ENCODE measurements at regions not wholly inside any gene's neighbourhood (a gene's known extent, or its start where the extent isn't known, plus 50 kb on each side); places are given as distances from the start of the nearest gene placed in this dataset.

DNA sequence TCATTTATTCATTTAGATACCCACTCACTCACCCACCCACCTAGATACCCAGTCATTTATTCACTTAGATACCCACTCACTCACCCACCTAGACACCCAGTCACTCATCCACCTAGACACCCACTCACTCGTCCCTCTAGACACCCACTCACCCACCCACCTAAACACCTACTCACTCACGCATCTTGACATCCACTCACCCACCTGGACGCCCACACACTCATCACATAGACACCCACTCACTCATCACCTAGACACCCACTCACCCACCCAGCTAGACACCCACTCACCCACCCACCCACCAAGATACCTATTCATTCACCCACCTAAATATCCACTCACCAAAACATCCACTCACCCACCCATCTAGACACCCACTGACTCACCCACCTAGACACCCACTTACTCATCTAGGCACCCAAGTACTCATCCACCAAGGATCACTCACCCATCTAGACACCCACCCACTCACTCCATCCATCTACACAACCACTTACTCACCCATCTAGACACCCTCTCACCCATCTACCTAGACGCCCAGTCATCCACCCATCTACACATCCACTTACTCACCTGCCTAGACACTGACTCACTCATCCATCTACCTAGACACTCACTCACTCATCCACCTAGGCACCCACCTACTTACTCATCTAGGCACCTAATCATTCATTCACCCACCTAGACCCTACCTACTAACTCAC lies 723.7 kb upstream of the RAB6C start:
- no peak for DNase-seq

DNA sequence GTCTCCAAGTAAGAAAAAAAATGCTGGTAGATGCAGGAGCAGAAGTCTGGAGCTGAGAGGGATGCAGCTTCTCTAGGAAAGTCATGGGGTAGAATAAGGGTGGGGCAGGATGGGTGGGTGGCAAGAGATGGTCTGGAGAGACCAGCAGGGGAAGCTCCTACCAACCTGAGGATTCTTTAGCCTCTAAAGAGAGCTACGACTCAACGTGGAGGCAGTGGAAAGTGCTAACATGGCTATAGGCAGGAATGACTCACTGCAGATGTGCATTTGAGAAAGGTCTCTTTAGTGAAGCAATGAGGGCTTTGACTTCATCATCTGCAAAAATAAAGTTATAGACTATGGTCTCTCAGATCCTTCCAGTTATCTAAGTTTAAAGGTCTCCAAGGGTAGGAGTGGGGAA lies 722.8 kb upstream of the RAB6C start:
- no peak for DNase-seq

- no peak for DNase-seq
These were observed 716.5 kb upstream of the RAB6C start for GRCh38 chr2:129262934-129263333.

- no peak for DNase-seq
These were observed 715.5 kb upstream of the RAB6C start for GRCh38 chr2:129263939-129264338.

DNA sequence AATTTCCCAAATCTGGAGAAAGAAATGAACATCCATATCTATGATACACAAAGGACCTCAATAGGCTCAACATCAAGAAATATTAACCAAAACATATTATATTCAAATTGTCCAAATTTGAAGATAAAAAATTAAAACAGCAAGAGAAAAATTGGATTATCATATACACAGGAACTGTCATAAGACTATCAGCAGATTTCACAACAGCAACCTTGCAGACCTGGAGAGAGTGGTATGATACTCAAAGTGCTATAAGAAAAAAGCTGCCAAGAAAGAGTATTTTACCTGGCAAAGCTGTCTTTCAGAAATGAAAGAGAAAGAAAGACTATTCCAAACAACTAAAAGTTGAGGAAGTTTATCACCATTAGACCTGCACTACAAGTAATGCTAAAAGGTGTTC lies 711.9 kb upstream of the RAB6C start:
- DNase-seq, result no peak

DNA sequence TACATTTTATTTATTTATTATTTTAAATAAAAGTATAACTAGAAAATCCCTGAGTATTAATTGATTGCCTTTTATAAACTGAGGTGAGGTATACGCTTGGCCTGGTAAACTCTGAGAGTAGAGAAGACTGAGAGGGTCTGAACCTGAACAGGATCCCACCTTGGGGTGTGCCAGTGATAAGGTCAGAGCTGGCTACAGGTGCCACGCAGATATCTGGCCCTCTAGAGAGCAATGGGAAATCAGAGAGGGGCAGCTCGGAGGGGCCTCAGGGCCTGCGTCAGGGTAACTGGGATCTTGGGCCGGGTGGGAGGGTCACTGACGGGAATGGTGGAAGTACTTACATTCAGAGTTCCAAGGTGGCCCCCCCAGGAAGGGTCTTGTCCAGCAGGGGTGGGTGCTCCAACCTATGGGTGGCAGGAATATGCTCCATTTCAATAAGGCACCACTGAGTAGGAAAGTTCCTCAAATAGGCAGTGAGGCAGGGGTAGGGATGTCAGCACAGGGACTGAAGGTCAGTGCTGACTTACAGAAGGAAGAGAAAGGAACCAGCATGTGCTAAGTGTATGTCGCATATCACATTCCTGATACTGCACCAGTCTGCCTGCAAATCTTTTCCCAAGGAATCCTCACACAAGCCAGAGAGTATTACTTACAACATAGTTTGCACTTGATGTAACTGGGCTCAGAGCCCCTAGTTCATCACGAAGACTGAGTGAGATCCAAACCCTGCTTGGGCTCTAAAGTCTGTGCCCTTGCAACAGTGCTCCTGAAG lies 706.0 kb upstream of the RAB6C start:
- no peak for DNase-seq

GRCh38 chr2:129274038-129274415 lies 705.4 kb upstream of the RAB6C start:
- DNase-seq, result no peak

DNA sequence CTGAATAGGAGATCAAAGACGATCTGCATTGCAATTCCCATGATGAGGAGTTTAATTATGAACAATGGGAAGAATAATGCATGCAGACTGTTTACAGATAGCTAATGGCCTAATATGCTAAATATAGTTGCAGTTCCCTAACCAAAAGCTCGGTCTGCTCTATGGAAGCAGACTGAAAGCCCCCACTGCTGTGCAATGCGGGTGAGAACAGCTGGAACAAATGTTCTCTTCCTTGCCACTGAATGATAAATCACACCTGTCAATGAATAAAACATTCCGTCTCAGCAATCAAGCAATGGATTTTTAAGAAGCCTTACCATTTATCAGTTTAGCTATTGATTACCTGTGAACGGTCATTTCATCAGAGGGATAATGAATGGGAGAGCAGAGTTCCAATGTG lies 704.5 kb upstream of the RAB6C start:
- no peak for DNase-seq

- DNase-seq, result no peak
These were observed 703.8 kb upstream of the RAB6C start for GRCh38 chr2:129275706-129276105.

DNA sequence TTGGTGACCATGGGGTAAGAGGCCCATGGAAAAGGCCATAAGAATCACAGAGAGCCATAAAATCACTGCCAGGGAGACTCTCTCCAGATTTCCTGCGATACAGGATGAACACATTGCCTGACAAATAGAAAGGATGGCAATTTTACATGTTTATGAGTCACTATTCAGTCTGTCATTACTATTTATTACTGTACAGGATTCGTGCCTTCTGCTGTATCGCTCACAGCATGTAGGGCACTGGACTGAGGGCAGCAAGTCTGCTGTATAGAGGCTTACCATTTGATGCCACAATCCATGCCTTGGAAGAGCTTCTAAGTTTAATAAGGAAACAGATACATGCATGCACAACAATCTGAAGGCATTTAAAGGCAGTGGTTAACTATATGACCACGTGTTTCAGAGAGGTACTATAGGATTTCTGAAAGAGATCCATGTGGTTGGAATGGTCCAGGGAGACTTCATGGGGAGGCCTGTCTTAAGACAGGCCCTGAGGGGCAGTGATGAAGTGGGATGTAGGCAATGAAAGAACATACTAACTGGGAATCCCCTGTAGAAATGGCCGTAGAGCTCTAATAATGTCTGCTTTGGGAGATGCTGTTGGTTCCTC lies 702.4 kb upstream of the RAB6C start:
- no peak for DNase-seq

GRCh38 chr2:129277585-129277981 lies 701.9 kb upstream of the RAB6C start:
- DNase-seq, result no peak

- no peak for DNase-seq
These were observed 697.5 kb upstream of the RAB6C start for GRCh38 chr2:129281791-129282530.

DNA sequence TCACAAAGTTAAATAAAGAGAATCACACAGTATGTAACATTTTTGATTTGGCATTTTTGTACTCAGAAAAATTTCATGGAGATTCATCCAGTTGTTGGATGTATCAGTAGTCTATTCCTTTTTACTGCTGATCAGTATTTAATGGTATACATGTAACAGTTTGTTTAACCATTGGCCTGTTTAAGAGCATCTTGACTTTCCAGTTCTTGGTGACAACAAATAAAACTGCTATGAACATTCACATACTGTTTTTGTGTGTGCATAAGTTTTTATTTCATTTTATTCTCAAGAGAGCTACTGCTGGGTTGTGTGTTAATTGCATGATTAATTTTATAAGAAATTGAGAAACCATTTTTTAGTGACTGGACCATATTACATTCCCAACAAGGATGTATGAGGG lies 694.5 kb upstream of the RAB6C start:
- DNase-seq, result no peak

DNA sequence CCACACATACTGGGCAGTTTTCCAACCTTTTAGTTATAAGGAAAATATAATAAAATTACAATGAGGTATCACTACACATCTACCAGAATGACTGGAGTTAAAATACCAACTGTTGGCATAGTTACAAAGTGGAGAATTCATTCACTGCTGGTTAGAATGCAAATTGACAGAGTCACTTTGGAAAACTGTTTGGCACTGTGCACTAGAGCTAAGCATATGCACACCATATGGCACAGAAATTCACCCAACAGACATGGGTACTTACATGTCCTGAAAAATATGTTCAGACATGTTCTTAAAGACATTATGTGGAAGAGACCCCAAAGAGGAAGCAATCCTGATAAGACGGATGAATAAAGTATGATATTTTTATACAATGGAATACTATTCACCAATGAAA lies 686.1 kb upstream of the RAB6C start:
- no peak for DNase-seq

DNA sequence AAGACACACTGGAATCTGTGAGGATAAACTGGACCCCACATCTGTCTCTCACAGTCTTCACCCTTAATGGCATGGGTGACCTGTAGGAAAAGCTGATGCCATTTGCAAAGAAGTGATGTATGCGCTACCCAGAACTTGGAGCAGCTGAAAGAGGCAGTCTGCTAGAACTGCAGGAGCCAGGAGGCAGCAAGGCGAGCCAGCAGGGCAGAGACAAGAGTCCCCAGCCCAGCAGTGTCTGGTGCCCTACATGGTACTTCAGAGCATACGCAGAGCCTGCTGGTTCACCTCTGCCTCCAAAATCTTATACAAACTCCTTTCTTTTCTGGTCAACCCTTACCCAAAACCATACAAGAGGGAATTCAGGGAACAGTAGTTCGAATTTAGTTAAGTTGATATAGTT lies 683.1 kb upstream of the RAB6C start:
- no peak for DNase-seq

GRCh38 chr2:129296806-129297205 lies 682.7 kb upstream of the RAB6C start:
- DNase-seq, result no peak

DNA sequence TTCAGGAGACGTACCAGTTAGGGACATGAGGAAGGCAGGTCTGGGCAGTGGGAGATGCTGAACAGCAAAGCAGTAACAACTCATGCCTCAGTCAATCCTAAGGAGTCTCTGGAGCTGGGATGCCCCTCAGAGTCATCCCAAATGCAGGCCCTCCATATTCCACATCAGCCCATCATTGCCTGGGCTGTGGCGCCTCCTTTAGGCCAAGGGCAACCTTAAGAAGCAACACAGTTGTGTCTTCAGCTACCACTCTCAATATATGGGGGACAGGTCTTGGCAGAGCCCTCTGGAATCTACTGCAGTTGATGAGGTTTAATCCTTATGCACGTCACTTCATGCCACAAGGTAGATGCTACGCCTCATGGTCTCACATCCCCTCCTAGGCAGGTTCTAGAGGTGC lies 682.0 kb upstream of the RAB6C start:
- no peak for DNase-seq

- DNase-seq, result no peak
These were observed 680.1 kb upstream of the RAB6C start for GRCh38 chr2:129299338-129299737.

GRCh38 chr2:129299756-129300155 lies 679.7 kb upstream of the RAB6C start:
- no peak for DNase-seq

DNA sequence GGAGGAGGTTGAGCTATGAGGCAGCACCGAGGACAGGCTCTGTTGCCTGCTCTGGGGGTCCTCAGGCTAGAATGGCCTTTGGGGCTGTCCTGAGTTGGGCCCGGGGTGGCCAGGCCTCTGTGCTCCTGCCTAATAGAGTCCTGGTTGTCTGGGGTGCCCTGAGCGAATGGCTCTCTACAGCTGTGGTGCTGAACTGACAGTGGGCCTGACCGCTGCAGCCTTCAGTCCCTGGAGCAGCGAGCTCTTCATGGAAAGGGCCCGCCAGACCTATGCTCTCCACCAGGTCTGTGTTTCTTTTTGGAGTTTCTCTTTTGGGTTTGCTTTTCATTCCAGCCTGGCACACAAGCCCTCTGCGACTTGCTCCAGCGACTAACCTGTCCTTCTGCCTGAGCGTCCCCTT lies 679.0 kb upstream of the RAB6C start:
- no peak for DNase-seq

GRCh38 chr2:129301431-129301913 lies 678.0 kb upstream of the RAB6C start:
- no peak for DNase-seq

- DNase-seq, result no peak
These were observed 677.4 kb upstream of the RAB6C start for GRCh38 chr2:129302106-129302505.

- no peak for DNase-seq
These were observed 676.8 kb upstream of the RAB6C start for GRCh38 chr2:129302561-129303183.

Data from activated gamma-delta T cell treated with Interleukin-2 at 50 U/mL for 16 hours (primary cell).